ENCODE measurements at regions not wholly inside any gene's neighbourhood (a gene's known extent, or its start where the extent isn't known, plus 50 kb on each side); places are given as distances from the start of the nearest gene placed in this dataset.

DNA sequence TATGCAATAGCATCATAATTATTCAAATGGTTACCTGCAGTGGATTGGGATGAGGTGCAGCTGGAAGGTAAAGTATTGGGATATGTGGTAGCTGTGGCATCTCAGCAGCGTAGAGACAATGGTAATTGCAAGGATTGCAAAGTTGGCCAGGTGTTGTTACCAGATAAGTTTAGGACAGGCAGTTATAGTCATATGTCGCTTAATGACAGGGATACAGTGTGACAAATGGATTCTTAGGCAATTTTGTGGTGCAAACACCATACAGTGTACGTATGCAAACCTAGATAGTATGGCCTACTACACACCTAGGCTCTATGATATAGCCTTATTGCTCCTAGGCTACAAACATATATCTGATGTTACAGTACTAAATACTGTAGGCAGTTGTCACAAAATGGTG, 163.5 kb upstream of the LYZL2 start:
- no peak for DNase-seq

DNA sequence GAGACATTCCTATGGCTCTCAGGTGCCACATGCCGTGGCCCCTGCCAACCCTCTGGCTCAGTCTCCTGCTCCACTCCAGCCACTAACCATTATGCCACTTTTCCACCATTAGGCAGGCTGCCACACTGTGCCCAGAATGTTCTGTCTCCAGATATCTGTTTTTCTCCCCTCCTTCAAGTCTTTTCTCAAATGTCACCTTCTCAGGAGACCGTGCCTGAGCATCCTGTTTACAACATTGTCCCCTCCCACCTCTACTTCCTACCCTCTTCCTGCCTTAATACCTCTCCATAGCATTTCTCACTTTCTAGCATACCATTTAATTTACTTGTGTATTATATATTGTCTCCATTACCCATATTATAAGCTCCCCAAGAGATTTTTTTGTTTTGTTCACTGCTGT, 162.5 kb upstream of the LYZL2 start:
- no peak for DNase-seq

DNA sequence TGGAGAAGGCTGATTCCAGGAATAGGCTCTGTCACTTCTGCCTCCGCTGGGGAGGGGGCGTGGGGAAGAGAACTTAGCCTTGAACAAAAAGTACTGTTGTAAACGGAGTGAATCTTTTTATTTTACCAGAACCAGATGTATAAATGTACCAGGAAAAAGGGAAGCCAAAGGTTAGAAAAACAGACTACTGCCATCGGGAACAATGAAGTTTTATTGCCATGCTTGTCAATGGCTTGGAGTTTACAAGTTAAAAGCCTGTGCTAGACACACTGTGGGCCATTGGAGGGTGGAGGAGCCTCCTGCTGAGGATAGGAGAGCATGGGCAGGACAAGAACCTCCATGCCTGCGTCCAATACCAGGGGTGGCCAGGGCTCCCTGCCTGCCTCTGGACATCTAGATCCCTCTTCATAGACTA, 161.7 kb upstream of the LYZL2 start:
- no peak for DNase-seq

DNA sequence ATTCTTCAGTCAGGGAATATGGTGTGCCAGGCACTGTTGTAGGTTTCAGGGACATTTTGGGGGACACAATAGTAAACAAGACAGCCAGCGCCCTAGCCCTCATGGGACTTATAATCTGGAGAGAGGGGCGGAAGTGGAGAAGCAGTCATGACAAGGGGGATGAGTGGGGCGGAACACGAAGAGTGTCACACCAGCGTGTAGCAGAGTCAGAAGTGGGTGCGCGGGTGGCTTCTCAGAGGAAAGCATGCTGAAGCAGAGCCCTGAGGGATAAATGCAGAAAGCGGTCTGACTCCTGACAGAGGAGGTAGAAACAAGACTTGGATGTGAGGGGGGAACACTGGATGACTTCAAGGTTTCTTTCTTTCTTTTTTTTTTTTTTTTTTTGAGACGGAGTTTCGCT, 160.3 kb upstream of the LYZL2 start:
- no peak for DNase-seq

GRCh38 chr10:30788307-30788706, 158.8 kb upstream of the LYZL2 start:
- DNase-seq, result no peak

- DNase-seq, result no peak
Observed at GRCh38 chr10:30786906-30787305, 157.4 kb upstream of the LYZL2 start.

DNA sequence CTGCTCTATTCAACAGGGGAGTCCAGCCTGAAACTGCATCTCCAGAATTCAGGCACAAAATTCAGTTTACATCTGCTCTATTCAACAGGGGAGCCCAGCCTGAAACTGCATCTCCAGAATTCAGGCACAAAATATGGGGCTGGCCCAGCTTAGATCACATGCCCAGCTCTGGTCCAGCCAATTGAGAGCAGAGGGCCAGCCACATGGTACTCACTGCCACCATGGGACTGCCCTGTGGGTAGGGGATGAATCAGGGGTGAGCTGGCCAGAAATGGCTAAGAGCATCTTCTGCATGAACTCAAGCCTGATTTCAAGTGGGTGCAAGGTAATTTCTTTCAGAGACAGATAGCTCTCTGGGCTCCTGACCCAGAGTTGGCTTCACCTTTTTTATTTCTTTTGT, 156.6 kb upstream of the LYZL2 start:
- no peak for DNase-seq

DNA sequence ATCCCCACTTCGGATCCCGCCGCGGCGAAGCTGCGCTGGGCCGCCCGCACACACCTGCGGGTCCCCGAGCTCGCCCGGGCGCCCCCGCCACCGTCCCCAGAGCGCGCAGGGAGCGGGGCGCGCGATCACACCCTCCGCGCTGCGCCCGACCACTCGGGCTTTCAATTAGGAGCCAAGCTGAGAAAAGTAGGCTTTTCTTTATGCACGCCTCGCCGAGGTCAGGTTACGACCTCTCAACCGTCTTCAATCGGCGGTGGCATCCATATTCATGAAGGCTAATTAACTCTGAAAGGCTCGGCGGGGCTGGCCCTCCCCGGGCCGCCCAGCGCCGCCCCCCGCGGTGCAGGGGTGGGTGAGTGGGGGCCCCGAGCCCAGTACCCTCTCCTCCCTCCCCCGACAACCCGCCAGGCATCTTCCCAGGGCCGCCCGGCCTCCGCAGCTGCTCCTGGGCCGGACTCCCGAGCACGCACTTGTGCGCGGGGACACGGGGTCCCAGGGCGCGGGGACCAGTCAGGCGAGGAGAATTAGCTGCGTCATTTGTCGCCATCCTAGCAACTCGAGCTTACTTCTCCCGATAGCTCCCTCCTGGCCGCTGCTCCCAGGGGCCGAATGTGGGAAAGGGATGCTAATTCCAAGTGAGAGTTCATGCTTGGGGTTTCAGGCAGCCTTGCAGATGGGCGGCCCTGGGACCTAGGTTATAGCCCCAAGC, 155.5 kb upstream of the LYZL2 start:
- peak in 1 of 4 experiments; percentile 28 for DNase-seq

GRCh38 chr10:30784524-30784896, 155.0 kb upstream of the LYZL2 start:
- no peak for DNase-seq

GRCh38 chr10:30783939-30784501, 154.5 kb upstream of the LYZL2 start:
- DNase-seq, result peak; percentile 26 to 81 (median 65)

- DNase-seq, result no peak
Observed at GRCh38 chr10:30782537-30783461, 153.2 kb upstream of the LYZL2 start.

DNA sequence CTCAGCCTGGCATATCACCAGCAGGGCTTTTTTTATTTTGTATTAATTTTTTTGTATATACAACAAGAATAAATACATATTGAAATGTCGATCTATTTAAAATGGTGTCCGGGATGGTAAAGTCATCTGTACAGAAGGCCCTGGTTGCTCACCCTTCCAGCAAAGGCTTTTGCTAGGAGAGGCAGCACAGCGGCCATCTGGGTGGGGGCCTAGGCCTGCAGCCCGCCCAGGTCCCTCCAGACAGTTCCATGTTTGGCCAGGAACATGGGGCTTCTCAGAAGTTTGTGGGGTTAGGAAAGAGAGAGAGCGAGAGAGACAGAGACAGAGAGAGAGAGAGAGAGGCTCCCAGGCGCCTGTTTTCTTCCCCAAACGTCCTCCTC, 152.6 kb upstream of the LYZL2 start:
- no peak for DNase-seq

DNA sequence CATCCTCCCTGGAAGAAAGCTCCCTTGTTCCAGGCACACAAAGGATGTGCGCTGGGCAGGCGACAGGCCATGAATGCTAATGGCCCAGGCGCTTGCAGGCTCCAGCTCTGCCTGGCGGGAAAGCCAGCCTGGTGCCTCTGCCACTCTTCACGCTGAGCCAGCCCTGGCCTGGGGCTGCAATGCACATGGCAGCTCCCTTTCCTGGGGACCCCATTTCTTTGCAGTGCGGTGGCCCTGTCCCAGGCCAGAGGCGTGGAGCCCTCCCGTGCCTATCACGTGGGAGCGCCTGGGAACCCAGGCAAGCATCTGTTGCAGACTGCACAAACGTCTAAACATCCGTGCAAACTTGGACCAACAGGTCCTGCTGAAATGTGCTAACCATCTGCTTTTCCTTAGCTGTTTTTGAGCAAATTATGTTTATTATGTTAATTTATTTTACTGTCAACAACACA, 152.1 kb upstream of the LYZL2 start:
- no peak for DNase-seq

GRCh38 chr10:30778769-30779168, 149.2 kb upstream of the LYZL2 start:
- no peak for DNase-seq

GRCh38 chr10:30775779-30776591, 146.4 kb upstream of the LYZL2 start:
- no peak for DNase-seq

- DNase-seq, result no peak
Observed at GRCh38 chr10:30774261-30774660, 144.7 kb upstream of the LYZL2 start.

DNA sequence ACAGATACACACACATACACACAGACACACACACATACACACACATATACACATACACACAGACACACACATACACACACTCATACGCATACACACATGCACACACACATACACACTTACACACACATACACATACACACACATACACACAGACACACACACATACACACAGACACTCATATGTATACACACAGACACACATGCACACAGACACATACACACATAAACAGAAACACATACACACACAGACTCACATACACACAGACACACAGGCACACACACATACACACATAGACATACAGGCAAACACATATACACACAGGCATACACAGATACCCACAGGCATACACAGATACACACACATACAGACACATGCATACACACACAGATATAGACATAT, 143.9 kb upstream of the LYZL2 start:
- no peak for DNase-seq

DNA sequence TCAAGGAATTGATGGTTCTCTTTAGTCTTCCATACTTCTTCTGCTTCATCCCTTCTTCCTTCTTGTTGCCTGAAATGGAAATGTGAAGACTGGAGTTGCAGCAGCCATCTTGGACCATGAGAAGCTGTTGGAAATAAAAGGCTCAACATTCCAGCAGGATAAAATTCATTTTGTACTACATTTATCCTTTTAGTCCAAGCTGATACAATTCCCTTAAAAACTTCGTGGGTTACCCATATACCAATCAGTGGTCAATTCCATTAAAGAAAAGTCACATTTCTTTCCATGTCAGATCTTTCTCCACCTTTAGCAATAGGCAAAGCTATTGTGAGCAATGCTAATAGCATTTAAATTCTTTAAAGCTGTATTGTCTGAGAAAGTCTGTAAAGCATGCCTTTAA, 141.3 kb upstream of the LYZL2 start:
- DNase-seq, result no peak

DNA sequence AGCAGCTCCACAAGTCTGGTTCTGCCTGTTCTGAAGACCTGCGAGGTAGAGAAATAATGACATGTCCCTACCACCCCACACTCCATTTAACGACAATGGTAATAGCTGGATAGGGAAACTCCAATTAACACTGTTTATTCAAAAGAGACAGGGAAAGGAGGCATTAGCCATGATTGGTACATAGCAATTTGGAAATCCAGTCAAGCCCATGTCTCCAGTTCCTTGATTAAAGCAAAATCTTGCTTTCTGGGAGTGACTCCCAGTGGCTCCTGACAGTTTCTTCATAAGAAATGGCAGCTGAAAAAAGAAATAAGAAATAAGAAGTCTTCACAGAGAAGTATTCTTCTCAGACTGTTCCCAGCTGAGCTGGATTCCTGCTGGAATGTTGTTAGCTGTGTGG, 140.7 kb upstream of the LYZL2 start:
- DNase-seq, result no peak

DNA sequence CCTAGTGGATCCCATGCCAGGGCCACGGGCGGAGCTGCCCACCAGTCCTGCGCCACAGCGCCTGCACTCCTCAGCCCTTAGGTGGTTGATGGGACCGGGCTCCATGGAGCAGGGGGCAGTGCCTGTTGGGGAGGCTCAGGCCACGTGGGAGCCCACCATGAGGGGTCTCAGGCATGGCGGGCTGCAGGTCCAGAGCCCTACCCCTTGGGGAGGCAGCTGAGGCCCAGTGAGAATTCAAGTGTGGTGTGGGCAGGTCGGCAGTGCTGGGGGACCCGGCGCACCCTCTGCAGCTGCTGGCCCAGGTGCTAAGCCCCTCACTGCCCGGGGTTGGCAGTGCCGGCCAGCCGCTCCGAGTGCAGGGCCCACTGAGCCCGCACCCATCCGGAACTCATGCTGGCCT, 139.8 kb upstream of the LYZL2 start:
- DNase-seq, result no peak

GRCh38 chr10:30765616-30766015, 136.1 kb upstream of the LYZL2 start:
- no peak for DNase-seq

DNA sequence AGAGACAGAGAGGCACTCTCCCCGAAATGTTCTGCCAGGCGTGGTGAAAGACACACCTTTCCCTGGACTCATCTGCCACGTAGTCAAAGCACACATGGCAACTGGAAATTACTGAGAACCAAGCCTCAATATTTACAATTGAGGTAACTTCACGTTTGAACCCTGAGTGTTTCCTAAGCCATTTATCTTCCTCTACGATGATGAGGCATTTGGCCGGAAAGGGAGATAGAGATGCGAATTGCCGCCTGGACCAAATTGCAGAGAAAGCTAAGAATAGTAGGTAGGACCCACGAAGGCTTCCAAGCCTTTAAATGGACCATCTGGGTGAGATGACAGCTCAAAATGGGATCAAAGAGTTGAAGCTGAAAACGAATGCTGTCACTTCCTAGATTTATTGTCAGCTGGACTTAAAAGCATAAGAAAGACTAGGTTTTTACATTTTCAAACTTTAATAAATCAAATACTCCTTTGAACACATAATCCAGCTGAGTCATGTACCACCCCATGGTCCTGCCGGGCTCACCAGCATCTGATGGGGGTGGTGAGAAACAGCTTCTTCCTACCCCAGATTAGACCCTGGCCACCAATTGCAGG, 135.6 kb upstream of the LYZL2 start:
- no peak for DNase-seq

GRCh38 chr10:30763918-30764317, 134.4 kb upstream of the LYZL2 start:
- no peak for DNase-seq
